ENCODE measurements at regions not wholly inside any gene's neighbourhood (a gene's known extent, or its start where the extent isn't known, plus 50 kb on each side); places are given as distances from the start of the nearest gene placed in this dataset.

DNA sequence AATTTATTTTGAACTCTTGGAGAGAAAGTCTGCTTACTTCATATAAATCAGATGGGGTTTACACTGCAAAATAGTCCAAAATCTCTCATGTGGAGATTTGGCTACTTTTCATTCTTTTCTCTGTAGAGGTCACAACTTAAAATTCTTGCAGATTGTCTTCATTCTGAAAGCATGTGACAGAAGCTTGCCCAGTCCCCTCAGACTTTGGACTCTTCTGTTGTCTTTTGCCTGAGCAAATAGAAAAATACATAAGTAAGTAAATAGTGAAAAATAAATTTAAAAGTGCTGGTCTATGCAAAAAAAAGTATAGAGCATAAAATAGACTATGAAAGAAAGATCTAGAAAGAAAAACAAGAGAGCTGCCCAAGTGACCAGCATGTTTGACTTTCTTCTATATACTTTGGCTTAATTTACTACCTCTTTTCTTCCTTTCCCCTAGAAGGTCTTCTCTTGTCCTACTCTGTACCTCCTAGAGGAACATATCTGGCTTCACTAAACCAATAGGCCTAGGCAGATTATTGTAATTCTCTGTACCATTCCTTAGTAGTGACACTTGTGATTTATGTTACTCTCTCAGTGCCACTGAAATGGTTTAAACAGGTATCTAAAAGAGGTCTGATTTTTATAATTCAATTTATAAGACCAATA, 260.9 kb downstream of the TENT5A start:
- TF ChIP-seq, protein P1, sequence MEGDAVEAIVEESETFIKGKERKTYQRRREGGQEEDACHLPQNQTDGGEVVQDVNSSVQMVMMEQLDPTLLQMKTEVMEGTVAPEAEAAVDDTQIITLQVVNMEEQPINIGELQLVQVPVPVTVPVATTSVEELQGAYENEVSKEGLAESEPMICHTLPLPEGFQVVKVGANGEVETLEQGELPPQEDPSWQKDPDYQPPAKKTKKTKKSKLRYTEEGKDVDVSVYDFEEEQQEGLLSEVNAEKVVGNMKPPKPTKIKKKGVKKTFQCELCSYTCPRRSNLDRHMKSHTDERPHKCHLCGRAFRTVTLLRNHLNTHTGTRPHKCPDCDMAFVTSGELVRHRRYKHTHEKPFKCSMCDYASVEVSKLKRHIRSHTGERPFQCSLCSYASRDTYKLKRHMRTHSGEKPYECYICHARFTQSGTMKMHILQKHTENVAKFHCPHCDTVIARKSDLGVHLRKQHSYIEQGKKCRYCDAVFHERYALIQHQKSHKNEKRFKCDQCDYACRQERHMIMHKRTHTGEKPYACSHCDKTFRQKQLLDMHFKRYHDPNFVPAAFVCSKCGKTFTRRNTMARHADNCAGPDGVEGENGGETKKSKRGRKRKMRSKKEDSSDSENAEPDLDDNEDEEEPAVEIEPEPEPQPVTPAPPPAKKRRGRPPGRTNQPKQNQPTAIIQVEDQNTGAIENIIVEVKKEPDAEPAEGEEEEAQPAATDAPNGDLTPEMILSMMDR (conservative IDR thresholded peaks at IDR 0.05; ENCODE audit: low read depth, low read length) = no peak
- no peak for TF ChIP-seq EZH2 (IDR thresholded peaks at IDR 0.05; ENCODE audit: borderline replicate concordance, low read depth, low read length, poor library complexity, severe bottlenecking)
- no peak overlapping the region for H3K4me3 ChIP-seq (ENCODE audit: low read depth, low read length, poor library complexity, severe bottlenecking)
- H3K9me3 ChIP-seq (ENCODE audit: low read depth, low read length, poor library complexity, severe bottlenecking) = no peaks in the 10 kb centered on the region
- no peaks in the 10 kb centered on the region for H3K36me3 ChIP-seq (ENCODE audit: insufficient read depth, low read length, poor library complexity, severe bottlenecking)
- no peak overlapping the region for H3K27ac ChIP-seq (ENCODE audit: low read depth, low read length, poor library complexity, severe bottlenecking)
- no peak for DNase-seq (ENCODE audit: low spot score)
- intact Hi-C loops (cut with micrococcal nuclease; ENCODE audit: unreplicated experiment) = no loop called here
- H3K4me1 ChIP-seq (ENCODE audit: insufficient read depth, low read length, poor library complexity, severe bottlenecking) = no peaks in the 10 kb centered on the region
- no peaks in the 10 kb centered on the region for H3K27me3 ChIP-seq (replicated peaks; ENCODE audit: insufficient read depth, low read depth, low read length, poor library complexity)
- POLR2A ChIA-PET (ENCODE audit: low non-redundant PET) = no interaction called here
- CTCF ChIA-PET = no interaction called here
- BruUV-seq (replicated peaks) = no TSS peak

DNA sequence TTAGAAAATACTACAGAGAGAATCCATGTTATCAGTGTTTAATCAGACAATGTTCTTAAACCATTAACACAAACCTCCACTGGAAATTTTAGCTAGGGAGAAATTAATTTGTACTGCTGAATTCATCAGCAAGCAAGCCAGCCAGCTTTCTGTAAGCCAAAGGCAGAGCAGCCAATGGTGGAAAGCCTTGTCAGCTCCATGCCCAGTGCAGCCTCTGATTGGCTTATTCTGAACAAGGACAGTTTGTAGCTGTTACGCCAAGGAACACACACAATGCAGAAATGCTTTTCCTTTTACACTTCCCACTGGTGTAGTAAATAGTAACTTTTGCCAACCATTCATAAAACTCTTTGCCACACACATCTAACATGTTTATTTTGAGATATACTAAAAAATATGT, 265.0 kb downstream of the TENT5A start:
- H3K4me1 ChIP-seq (ENCODE audit: insufficient read depth, low read length, poor library complexity, severe bottlenecking) = no peaks in the 10 kb centered on the region
- no peaks in the 10 kb centered on the region for H3K36me3 ChIP-seq (ENCODE audit: insufficient read depth, low read length, poor library complexity, severe bottlenecking)
- intact Hi-C loops (cut with micrococcal nuclease; ENCODE audit: unreplicated experiment) = no loop called here
- no peak for DNase-seq (ENCODE audit: low spot score)
- TF ChIP-seq, protein P1 (conservative IDR thresholded peaks at IDR 0.05; ENCODE audit: low read depth, low read length) = no peak
- no peak for TF ChIP-seq EZH2 (IDR thresholded peaks at IDR 0.05; ENCODE audit: borderline replicate concordance, low read depth, low read length, poor library complexity, severe bottlenecking)
- ChIA-PET POLR2A (ENCODE audit: low non-redundant PET) (no interaction called here), CTCF (no interaction called here)
- H3K9me3 ChIP-seq (ENCODE audit: low read depth, low read length, poor library complexity, severe bottlenecking) = no peaks in the 10 kb centered on the region
- H3K27me3 ChIP-seq (replicated peaks; ENCODE audit: insufficient read depth, low read depth, low read length, poor library complexity) = no peaks in the 10 kb centered on the region
- H3K4me3 ChIP-seq (ENCODE audit: low read depth, low read length, poor library complexity, severe bottlenecking) = no peak overlapping the region
- no peak overlapping the region for H3K27ac ChIP-seq (ENCODE audit: low read depth, low read length, poor library complexity, severe bottlenecking)
- BruUV-seq (replicated peaks) = no TSS peak

DNA sequence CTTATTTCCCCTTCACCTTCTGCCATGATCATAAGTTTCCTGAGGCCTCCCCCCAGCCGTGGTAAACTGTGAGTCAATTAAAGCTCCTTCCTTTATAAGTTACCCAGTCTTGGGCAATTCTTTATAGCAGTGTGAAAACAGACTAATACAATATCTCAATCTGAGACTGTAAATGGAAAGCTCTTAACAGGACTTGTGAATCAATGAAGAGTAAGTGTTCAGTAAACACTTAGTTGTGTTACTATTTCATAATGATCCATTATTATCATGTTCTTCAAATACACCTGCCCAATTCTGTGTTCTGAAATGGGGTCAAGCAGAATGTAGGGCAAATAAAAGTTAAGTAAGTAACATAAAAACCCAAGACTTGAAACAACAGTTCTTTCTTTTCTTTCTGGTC, 266.2 kb downstream of the TENT5A start:
- Histone ChIP-seq H3K4me3 (ENCODE audit: low read depth, low read length, poor library complexity, severe bottlenecking) (no peak overlapping the region), H3K9me3 (ENCODE audit: low read depth, low read length, poor library complexity, severe bottlenecking) (no peaks in the 10 kb centered on the region), H3K36me3 (ENCODE audit: insufficient read depth, low read length, poor library complexity, severe bottlenecking) (no peaks in the 10 kb centered on the region), H3K27me3 (replicated peaks; ENCODE audit: insufficient read depth, low read depth, low read length, poor library complexity) (no peaks in the 10 kb centered on the region), H3K27ac (ENCODE audit: low read depth, low read length, poor library complexity, severe bottlenecking) (no peak overlapping the region), H3K4me1 (ENCODE audit: insufficient read depth, low read length, poor library complexity, severe bottlenecking) (no peaks in the 10 kb centered on the region)
- ChIA-PET CTCF (no interaction called here), POLR2A (ENCODE audit: low non-redundant PET) (no interaction called here)
- no peak for DNase-seq (ENCODE audit: low spot score)
- TF ChIP-seq, protein P1 (conservative IDR thresholded peaks at IDR 0.05; ENCODE audit: low read depth, low read length) = no peak
- no peak for TF ChIP-seq EZH2 (IDR thresholded peaks at IDR 0.05; ENCODE audit: borderline replicate concordance, low read depth, low read length, poor library complexity, severe bottlenecking)
- no TSS peak for BruUV-seq (replicated peaks)
- intact Hi-C loops (cut with micrococcal nuclease; ENCODE audit: unreplicated experiment) = no loop called here
